AG04449 (cell line): ENCODE measurements at regions not wholly inside any gene's neighbourhood (a gene's known extent, or its start where the extent isn't known, plus 50 kb on each side); places are given as distances from the start of the nearest gene placed in this dataset.

Source experiments
- CTCF ChIA-PET: fragments of 350-600 bp; formaldehyde crosslinking; extraction: SDS; loops from one replicate; lab custom pipeline; 2021; ENCODE audit warnings: antibody characterized with exemption; lab: Yijun Ruan, JAX
- POLR2A ChIA-PET: fragments of 400-600, 350-600 bp; formaldehyde crosslinking; extraction: SDS; loops from one replicate; lab custom pipeline; 2020; ENCODE audit warnings: antibody characterized with exemption, inconsistent platforms; lab: Yijun Ruan, JAX
- DNase-seq: peaks from one replicate; pipeline ENCODE4 v3.0.0-alpha.2; 2010; ENCODE audit warnings: low read depth, low spot score
- H3K4me3 ChIP-seq: 2 replicates; pipeline ENCODE4 v1.5.1; 2011; ENCODE audit warnings: low read depth, mild to moderate bottlenecking, control low read depth, low read length
- TF ChIP-seq, protein P1 (sequence below): IDR thresholded peaks from one replicate; pipeline ENCODE4 v1.5.1; 2011; ENCODE audit warnings: mild to moderate bottlenecking, moderate library complexity, low read length, control low read depth, inconsistent platforms; ENCODE audit not compliant: insufficient read depth; ENCODE audit errors: missing control alignments

DNA sequence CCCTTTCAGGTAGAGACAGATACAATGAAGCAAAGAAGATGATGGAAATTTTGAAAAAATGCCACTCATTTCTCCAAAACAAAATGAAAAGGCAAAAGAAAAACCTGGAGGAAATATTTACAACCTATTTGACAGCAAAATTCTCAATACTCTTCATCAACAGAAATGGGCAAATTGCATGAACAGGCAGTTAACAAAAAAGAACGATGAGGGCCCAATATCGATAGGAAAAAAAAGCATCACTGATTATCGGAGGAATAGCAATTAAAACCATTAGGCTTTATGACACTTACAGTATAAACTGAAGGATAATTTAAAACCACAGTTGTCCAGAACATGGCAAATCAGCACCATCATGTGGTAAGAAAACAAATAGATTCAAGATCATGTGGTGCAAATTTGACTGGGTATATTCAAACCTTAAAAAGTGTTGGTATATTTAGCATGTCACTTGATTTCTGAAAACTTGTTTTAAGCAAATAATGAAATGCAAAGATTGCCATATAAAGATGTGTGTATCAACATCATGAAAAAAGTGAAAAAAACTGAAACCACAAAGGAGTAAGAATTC, 222.9 kb downstream of the BRD1 start:
- CTCF ChIA-PET = no interaction called here
- H3K4me3 ChIP-seq = no peak overlapping the region
- POLR2A ChIA-PET = no interaction called here

DNA sequence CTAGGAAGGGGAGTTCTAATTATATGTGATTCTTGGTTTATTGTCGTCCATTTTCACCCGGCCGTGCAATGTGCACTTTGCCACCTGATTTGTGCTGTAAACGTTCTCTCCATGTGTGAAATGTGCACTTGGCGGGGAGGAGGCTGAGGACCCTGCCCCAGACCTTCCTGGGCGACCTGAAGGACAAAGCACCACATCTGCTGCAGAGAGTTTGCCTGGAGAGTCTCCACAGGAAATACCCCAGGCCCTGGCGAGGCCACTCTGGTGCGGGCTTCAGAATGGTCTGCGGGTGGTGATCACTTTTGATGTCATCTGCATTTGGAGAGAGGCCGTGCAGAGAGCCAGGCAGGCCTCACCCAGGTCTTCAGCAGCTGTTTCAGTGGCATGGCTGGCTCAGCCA, 224.7 kb downstream of the BRD1 start:
- no peak overlapping the region for H3K4me3 ChIP-seq
- TF ChIP-seq, protein P1, sequence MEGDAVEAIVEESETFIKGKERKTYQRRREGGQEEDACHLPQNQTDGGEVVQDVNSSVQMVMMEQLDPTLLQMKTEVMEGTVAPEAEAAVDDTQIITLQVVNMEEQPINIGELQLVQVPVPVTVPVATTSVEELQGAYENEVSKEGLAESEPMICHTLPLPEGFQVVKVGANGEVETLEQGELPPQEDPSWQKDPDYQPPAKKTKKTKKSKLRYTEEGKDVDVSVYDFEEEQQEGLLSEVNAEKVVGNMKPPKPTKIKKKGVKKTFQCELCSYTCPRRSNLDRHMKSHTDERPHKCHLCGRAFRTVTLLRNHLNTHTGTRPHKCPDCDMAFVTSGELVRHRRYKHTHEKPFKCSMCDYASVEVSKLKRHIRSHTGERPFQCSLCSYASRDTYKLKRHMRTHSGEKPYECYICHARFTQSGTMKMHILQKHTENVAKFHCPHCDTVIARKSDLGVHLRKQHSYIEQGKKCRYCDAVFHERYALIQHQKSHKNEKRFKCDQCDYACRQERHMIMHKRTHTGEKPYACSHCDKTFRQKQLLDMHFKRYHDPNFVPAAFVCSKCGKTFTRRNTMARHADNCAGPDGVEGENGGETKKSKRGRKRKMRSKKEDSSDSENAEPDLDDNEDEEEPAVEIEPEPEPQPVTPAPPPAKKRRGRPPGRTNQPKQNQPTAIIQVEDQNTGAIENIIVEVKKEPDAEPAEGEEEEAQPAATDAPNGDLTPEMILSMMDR = no peak
- no peak for DNase-seq
- ChIA-PET CTCF (no interaction called here), POLR2A (no interaction called here)

More for the DNA sequence above, 222.9 kb downstream of the BRD1 start:
- no peak for DNase-seq
- TF ChIP-seq, protein P1 = no peak

DNA sequence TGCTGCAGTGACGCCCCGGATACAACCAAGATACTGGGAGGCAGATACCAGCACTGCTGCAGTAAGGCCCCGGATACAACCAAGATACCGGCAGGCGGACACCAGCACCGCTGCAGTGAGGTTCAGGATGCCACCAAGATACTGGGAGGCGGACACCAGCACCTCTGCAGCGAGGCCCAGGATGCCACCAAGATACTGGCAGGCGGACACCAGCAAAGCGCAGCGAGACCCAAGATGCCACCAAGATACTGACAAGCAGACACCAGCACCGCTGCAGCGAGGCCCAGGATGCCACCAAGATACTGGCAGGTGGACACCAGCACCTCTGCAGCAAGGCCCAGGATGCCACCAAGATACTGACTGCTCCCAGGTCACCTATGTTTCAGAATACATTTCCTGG, 225.2 kb downstream of the BRD1 start:
- TF ChIP-seq, protein P1 = no peak
- POLR2A ChIA-PET = no interaction called here
- no peak for DNase-seq
- H3K4me3 ChIP-seq = no peak overlapping the region
- CTCF ChIA-PET = no interaction called here

DNA sequence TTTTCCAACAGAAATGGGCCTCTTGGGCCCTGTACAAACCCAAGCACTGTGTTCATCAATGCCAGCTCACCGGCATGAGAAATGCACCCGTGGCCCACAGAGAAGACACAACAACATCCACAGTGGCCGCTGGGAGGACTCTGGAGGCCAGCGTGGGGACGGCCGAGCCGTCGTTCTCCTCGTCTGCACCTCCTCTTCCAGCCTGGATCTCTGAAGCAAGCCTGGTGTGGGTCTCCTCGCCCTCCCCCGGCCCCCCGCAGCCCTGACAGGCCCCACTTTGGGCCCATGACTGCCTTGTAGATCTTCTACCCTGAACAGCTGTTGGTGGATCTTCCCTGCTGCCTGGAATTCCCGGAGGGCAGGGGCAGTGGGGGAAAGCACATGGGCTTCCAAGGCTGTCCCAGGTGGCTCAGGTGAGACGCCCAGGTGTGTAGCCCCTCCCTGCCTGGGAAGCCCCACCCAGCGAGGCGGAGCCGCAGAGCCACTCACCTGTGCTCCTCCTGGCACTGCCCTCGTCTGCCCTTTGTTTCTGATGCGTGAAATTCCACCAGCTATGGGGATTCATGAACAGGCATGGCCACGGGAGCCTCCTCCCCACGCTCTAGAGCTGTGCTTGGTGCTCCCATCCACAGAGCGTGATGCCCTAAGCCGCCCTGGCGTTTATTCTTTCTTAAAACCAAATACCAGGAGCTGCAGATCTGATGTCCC, 225.9 kb downstream of the BRD1 start:
- no peak overlapping the region for H3K4me3 ChIP-seq
- POLR2A ChIA-PET = no interaction called here
- CTCF ChIA-PET = no interaction called here
- TF ChIP-seq, protein P1 = no peak
- no peak for DNase-seq

DNA sequence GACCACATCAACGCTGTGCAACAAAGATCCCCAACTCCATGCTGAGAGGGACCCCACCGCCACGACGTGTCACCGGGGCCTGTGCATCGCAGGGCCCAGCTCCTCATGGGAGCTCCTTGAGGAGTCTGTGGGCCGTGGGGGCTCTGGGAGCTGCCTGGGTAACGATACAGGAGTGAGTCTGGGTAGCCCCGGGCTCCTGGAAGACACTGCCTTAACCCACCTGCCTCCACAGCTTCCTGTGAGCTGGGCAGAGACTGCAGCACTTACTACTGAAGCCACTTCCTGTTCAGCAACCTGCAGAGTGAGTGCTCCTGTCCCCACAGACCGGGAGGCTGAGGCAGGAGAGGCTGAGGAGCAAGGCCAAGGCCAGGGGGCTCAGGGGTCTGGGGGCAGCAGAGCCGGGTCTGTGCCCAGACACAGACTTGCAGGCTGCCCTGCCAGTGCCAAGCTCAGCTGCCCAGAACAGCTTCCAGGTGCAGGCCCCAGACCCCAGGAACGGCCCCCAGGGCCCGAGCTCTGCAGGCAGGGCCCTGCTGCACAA, 226.7 kb downstream of the BRD1 start:
- ChIA-PET POLR2A (no interaction called here), CTCF (no interaction called here)
- DNase-seq = no peak
- H3K4me3 ChIP-seq = no peak overlapping the region
- TF ChIP-seq, protein P1 = no peak

DNA sequence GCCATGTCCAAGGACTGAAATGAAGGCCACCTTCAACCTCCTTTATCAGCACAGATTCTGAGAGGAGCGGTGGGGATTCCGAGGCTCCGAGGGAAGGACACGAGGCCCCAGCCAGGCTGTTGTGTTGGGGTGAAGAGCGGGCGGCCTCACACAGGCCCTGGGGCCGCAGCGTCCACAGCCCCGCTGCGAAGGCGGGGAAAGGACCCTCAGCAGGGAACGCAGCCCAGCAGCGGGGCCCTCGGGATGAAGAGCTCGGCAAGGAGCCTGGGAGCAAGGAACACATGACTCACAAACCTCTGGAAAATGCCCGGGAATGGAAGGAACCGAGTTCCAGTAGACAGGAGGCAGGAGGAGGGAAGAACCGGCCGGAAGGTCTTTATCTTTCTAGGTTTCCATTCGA, 227.2 kb downstream of the BRD1 start:
- CTCF ChIA-PET = no interaction called here
- POLR2A ChIA-PET = no interaction called here

More for the DNA sequence above, 227.2 kb downstream of the BRD1 start:
- TF ChIP-seq, protein P1 = no peak
- no peak overlapping the region for H3K4me3 ChIP-seq
- no peak for DNase-seq
